GM21367 (cell line): ENCODE measurements at regions not wholly inside any gene's neighbourhood (a gene's known extent, or its start where the extent isn't known, plus 50 kb on each side); places are given as distances from the start of the nearest gene placed in this dataset.

ENCODE experiments used
- ATAC-seq: cut with Tn5 transposase; IDR thresholded peaks from one replicate; pipeline ENCODE4 v1.9.1; 2021; ENCODE audit not compliant: unreplicated experiment

- ATAC-seq: no peak
Observed at GRCh38 chr1:182295697-182296096, 95.9 kb downstream of the GLUL start.

- ATAC-seq: no peak
Observed at GRCh38 chr1:182293119-182293589, 98.4 kb downstream of the GLUL start.

GRCh38 chr1:182292193-182292741, 99.3 kb downstream of the GLUL start:
- ATAC-seq: no peak

DNA sequence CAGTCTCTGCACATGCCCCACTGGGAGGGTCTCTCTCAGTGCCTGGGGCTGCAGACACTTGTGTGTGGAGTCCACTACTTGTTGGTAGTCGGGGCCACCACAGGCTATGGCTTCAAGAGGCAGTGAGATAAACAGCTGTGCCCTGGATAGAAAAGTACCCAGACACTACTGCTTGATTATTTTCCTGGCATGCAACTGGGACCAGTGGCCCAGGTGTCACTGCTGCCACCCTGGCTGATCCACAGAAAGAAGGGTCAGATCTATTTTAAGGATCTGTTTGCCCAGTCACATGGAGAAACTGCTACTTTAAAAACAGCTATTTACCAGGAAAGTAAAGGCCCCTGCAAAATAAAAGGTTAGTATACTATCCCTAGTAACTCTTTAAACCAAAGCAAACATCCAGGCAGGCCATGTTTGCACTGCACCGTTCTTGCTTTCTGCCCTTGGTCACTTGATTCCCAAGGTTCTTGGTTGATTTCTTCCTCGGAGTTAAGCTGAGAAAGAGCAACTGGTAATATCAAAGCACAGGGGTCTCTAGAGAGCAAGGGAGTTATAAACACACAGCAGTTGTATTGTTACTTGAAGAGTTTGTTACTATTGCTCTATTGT, 99.9 kb downstream of the GLUL start:
- ATAC-seq: no peak

DNA sequence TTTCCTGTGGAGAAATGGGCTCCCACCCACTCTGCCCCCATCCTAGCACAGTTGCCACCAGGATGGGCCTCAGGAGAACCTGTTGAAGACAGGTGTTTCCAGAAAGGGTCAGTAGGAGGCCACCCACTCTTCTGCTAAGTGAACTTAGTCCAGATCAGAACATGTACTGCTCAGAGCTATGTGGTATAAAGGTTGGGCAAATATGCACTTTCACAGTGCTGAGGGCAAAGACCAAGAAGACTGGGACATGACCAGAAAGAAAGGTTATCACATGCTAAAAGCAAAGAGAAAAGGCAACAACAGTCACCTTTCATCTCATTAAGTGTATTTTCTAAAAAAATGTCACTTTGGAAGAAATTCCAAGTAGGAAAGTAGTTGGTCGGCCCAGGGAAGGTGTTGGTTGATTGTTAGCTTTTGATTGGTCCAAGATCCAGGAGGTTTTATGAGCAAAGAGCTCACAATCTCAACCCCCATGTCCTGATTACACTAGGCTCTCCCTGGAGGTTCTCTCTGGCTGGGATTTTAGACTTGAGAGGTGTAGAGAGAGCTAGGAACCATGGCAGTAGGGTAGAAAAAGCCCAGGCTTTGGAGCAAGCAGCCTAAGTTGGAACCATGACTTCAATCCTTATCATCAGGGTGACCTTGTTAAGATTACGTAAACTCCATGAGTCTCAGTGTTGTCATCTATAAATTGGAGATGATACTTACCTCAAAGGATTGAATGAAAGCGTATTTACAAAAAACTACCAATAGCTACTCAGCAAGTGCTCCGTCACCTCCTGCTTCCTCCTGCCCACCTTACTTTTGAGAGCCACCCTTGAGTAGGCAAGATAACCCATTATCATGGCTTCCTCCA, 102.6 kb downstream of the GLUL start:
- ATAC-seq: no peak

GRCh38 chr1:182286761-182287160, 104.8 kb downstream of the GLUL start:
- ATAC-seq: no peak

- ATAC-seq: no peak
Observed at GRCh38 chr1:182283746-182284544, 107.6 kb downstream of the GLUL start.

GRCh38 chr1:182281541-182281940, 110.0 kb downstream of the GLUL start:
- no peak for ATAC-seq

DNA sequence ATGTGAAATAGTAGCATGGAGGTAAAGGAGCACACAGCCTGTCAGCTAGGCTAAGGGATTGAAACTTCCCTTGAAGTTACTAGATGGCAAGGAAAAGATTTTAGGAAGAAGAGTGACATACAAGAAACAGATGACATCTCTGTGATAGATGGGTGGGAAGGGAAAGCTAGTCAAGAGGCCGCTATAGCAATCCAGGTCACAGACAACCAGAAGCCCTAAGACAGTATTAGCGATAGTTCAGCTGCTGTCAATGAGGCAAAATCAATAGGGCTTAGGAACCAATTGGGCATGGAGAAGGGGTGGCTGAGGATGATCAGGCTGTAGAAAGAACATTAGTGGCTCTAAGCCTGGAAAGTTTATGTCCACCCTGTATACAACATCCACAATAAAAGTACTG, 111.1 kb downstream of the GLUL start:
- ATAC-seq: no peak

DNA sequence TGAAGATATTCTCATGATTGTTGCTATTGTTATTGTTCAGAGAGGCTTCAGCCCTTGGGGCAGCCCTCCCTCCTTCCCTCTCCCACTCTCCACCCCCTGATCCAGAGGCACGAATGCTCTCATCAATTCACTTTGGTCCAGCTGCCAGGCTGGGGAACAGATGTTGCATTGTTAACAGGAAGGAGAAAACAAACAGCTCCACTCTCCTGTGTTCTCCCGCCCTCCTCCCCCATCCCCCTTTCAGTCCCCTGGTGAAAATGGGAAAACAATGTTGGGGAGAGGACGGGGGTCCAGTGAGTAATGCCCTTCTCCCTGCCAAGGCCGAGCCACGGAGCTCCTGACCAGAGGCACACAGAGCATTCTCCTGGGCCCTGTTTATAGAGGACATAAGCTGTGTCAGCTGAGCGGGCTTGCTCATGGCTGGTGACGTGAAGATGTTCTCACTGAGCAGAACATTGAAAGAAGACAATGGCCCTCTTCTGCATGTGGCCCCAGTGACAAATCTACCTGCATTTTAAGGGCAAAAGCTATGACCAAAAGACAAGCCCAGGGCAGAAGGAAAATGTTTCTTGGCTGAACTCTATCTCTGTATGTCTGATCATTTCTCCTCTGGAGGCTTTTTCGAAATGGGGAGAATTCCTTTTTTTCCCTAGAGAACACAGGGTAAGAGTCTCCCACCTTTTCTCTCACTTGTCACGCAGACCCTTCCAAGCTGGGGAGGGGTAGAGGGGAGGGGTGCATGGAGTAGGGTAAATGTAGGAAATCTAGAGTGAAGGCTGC, 111.7 kb downstream of the GLUL start:
- ATAC-seq: no peak

GRCh38 chr1:182279302-182279701, 112.3 kb downstream of the GLUL start:
- no peak for ATAC-seq

- no peak for ATAC-seq
Observed at GRCh38 chr1:182278144-182279054, 113.2 kb downstream of the GLUL start.

GRCh38 chr1:182275271-182275670, 116.3 kb downstream of the GLUL start:
- ATAC-seq: no peak

- ATAC-seq: no peak
Observed at GRCh38 chr1:182274618-182275017, 117.0 kb downstream of the GLUL start.

GRCh38 chr1:182270731-182271130, 120.9 kb downstream of the GLUL start:
- no peak for ATAC-seq

- ATAC-seq: no peak
Observed at GRCh38 chr1:182269097-182269496, 122.5 kb downstream of the GLUL start.

- ATAC-seq: no peak
Observed at GRCh38 chr1:182268669-182269068, 122.9 kb downstream of the GLUL start.

DNA sequence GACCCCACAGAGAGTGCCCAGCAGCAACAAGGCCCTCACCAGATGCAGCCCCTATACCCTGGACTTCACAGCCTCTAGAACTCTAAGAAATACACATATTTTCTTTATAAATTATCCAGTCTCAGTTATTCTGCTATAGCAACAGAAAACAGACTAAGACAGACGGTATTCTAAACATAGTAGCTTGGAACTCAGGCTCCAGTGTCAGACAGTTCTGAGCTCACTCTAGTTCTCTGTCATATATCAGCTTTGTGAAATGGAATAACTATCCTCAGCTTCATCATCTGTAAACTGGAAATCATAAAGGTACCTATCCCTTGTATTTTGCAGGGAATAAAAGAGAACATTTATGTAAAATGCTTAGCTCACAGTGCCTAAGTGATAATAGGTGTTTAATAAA, 127.4 kb downstream of the GLUL start:
- ATAC-seq: no peak

- no peak for ATAC-seq
Observed at GRCh38 chr1:182263706-182264105, 127.9 kb downstream of the GLUL start.

DNA sequence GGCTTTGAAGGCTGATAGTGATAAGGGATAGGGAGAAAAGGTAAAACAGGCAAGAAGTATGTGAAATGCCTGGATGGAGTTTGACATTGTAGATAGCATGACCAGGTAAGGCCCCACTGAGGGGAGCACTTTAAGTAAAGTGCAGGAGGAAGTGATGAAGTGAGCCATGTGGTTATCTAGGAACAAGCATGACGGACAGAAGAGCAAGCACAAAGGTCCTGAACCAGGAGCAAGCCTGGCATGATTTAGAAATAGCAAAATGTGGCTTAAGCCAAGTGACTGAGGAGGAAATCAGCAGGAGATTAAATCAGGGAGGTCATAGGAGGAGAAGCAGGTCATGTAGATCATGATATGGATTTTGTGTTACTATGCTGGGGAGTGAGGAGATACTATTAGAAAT, 129.2 kb downstream of the GLUL start:
- ATAC-seq: no peak
